ENCODE measurements at regions not wholly inside any gene's neighbourhood (a gene's known extent, or its start where the extent isn't known, plus 50 kb on each side); places are given as distances from the start of the nearest gene placed in this dataset.
"Not testable (repeated sequence)": the region's sequence is repeated elsewhere in the genome, so short reads cannot be mapped to it uniquely, and the experiment has no call there.

DNA sequence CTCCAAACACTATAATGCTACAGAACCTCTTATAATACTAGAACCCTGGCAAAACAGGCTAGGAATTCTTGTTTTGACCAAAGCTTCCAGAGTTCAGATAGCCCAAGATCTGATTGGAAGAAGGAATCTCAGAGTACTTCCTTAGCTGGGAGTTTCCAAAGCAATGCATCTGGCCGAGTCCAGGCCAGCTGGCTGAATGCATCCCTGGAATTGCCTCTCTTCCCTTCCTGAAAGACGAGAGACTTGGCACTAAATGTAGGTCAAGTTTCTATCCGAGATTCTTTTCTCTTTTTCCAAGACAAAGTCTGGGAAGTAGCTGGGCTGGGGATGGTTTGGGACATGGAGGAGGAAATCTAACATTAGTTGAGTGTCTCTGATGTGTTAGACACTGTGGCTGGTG lies 68.7 kb upstream of the ADPGK start:
- CTCF ChIA-PET = no interaction called here
- 89% methylated on average over 2 of the region's 3 CpGs for WGBS (ENCODE audit: insufficient coverage)
- Histone ChIP-seq H3K27me3 (replicated peaks in 2 of 5; ENCODE audit: control insufficient read depth in 4 of 5, insufficient read depth in 5 of 5, low read length in 4 of 5) (peaks cover 4 to 49% (median 10%) of the 10 kb centered on the region in 5 experiments), H3K4me3 (ENCODE audit: control insufficient read depth in 1 of 7, extremely low read depth in 1 of 7, insufficient read depth in 4 of 7, low read depth in 2 of 7, low read length in 6 of 7) (no peak overlapping the region), H3K9me3 (ENCODE audit: control extremely low read depth in 1 of 5, control insufficient read depth in 4 of 5, insufficient read depth in 2 of 5, low read depth in 1 of 5, low read length in 4 of 5) (no peaks in the 10 kb centered on the region), H3K36me3 (ENCODE audit: control insufficient read depth in 4 of 4, insufficient read depth in 4 of 4, low read length in 3 of 4) (no peaks in the 10 kb centered on the region), H3K4me1 (ENCODE audit: control extremely low read depth in 1 of 4, control insufficient read depth in 4 of 4, insufficient read depth in 4 of 4, low read length in 3 of 4) (no peaks in the 10 kb centered on the region), H3K27ac (ENCODE audit: insufficient read depth in 1 of 2, low read depth in 1 of 2, low read length in 2 of 2, poor library complexity in 1 of 2, severe bottlenecking in 2 of 2) (no peak overlapping the region)
- POLR2A ChIA-PET = no interaction called here
- DNase-seq = no peak

DNA sequence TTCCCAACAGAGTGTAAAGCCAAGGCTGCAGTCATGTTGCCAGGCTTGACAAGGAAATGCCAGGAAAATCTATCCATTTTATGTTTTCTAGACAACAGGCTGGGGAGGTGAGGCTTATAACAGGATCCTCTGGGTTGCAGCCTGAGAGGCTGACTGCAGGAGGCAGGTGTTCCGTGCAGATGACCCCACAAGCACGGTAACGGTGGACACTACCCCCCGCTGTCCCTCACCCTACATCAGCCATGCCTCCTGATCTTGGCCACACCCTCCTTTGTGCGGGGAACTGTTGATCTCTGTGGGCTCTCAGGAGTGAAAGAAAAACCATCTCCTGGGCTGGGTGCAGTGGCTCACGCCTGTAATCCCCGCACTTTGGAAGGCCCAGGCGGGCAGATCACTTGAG lies 68.0 kb upstream of the ADPGK start:
- ChIA-PET CTCF (no interaction called here), POLR2A (no interaction called here)
- 81% methylated on average over 8 of the region's 8 CpGs for WGBS (ENCODE audit: insufficient coverage)
- no peaks in the 10 kb centered on the region for H3K9me3 ChIP-seq (ENCODE audit: control extremely low read depth in 1 of 5, control insufficient read depth in 4 of 5, insufficient read depth in 2 of 5, low read depth in 1 of 5, low read length in 4 of 5)
- H3K4me1 ChIP-seq (ENCODE audit: control extremely low read depth in 1 of 4, control insufficient read depth in 4 of 4, insufficient read depth in 4 of 4, low read length in 3 of 4) = no peaks in the 10 kb centered on the region
- DNase-seq = no peak
- H3K36me3 ChIP-seq (ENCODE audit: control insufficient read depth in 4 of 4, insufficient read depth in 4 of 4, low read length in 3 of 4) = no peaks in the 10 kb centered on the region
- H3K4me3 ChIP-seq (ENCODE audit: control insufficient read depth in 1 of 7, extremely low read depth in 1 of 7, insufficient read depth in 4 of 7, low read depth in 2 of 7, low read length in 6 of 7) = no peak overlapping the region
- H3K27ac ChIP-seq (ENCODE audit: insufficient read depth in 1 of 2, low read depth in 1 of 2, low read length in 2 of 2, poor library complexity in 1 of 2, severe bottlenecking in 2 of 2) = no peak overlapping the region
- H3K27me3 ChIP-seq (replicated peaks in 2 of 5; ENCODE audit: control insufficient read depth in 4 of 5, insufficient read depth in 5 of 5, low read length in 4 of 5) = peaks cover 4 to 53% (median 14%) of the 10 kb centered on the region in 5 experiments

DNA sequence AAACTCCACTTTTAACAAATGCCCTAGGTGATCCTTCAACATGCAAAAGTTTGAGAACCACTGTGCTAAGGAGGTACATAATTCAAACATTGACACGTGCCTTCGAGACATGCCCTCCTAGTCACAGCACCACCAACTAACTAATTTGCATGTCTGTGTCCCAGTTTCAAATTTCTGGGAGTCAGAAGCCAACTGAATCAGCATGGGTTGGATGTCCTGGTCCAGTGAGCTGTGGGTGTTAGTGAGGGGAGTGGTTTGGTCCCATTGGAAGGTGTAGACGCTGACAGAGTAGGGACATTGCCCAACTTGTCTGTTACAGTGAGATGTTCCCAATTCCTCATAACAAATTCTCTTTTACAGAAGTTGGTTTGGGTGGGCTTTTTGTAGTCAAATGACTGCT lies 67.3 kb upstream of the ADPGK start:
- DNase-seq = no peak
- H3K4me1 ChIP-seq (ENCODE audit: control extremely low read depth in 1 of 4, control insufficient read depth in 4 of 4, insufficient read depth in 4 of 4, low read length in 3 of 4) = no peaks in the 10 kb centered on the region
- 10% methylated on average over 2 of the region's 3 CpGs for WGBS (ENCODE audit: insufficient coverage)
- no peak overlapping the region for H3K27ac ChIP-seq (ENCODE audit: insufficient read depth in 1 of 2, low read depth in 1 of 2, low read length in 2 of 2, poor library complexity in 1 of 2, severe bottlenecking in 2 of 2)
- H3K4me3 ChIP-seq (ENCODE audit: control insufficient read depth in 1 of 7, extremely low read depth in 1 of 7, insufficient read depth in 4 of 7, low read depth in 2 of 7, low read length in 6 of 7) = no peak overlapping the region
- H3K9me3 ChIP-seq (ENCODE audit: control extremely low read depth in 1 of 5, control insufficient read depth in 4 of 5, insufficient read depth in 2 of 5, low read depth in 1 of 5, low read length in 4 of 5) = no peaks in the 10 kb centered on the region
- ChIA-PET CTCF (no interaction called here), POLR2A (no interaction called here)
- H3K27me3 ChIP-seq (replicated peaks in 2 of 5; ENCODE audit: control insufficient read depth in 4 of 5, insufficient read depth in 5 of 5, low read length in 4 of 5) = peaks cover 4 to 52% (median 14%) of the 10 kb centered on the region in 5 experiments
- no peaks in the 10 kb centered on the region for H3K36me3 ChIP-seq (ENCODE audit: control insufficient read depth in 4 of 4, insufficient read depth in 4 of 4, low read length in 3 of 4)

DNA sequence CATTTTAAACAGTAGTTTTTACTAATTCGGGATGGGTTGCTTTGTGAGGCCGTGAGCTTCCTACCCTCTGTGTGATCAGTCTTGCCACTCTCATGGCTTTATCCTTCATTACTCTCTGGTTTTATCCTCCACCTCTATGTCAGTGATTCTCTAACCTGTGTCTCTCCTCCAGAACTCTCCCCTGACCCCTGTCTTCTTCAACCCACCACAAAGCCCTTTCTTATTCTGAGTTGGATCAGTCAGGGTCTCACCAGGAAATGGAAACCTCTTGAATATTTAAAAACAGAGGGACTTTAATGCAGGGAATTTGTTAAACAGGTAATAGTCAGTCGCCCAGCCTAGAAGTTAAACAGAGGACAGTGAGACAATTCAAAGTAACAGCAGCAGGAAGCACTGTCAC lies 64.2 kb upstream of the ADPGK start:
- H3K27me3 ChIP-seq (replicated peaks in 2 of 5; ENCODE audit: control insufficient read depth in 4 of 5, insufficient read depth in 5 of 5, low read length in 4 of 5) = peaks cover 4 to 45% (median 14%) of the 10 kb centered on the region in 5 experiments
- no peaks in the 10 kb centered on the region for H3K9me3 ChIP-seq (ENCODE audit: control extremely low read depth in 1 of 5, control insufficient read depth in 4 of 5, insufficient read depth in 2 of 5, low read depth in 1 of 5, low read length in 4 of 5)
- WGBS (ENCODE audit: insufficient coverage) = 86% methylated on average over 3 of the region's 3 CpGs
- POLR2A ChIA-PET = no interaction called here
- no peaks in the 10 kb centered on the region for H3K36me3 ChIP-seq (ENCODE audit: control insufficient read depth in 4 of 4, insufficient read depth in 4 of 4, low read length in 3 of 4)
- DNase-seq = no peak
- CTCF ChIA-PET = no interaction called here
- H3K4me1 ChIP-seq (ENCODE audit: control extremely low read depth in 1 of 4, control insufficient read depth in 4 of 4, insufficient read depth in 4 of 4, low read length in 3 of 4) = no peaks in the 10 kb centered on the region
- H3K27ac ChIP-seq (ENCODE audit: insufficient read depth in 1 of 2, low read depth in 1 of 2, low read length in 2 of 2, poor library complexity in 1 of 2, severe bottlenecking in 2 of 2) = no peak overlapping the region
- no peak overlapping the region for H3K4me3 ChIP-seq (ENCODE audit: control insufficient read depth in 1 of 7, extremely low read depth in 1 of 7, insufficient read depth in 4 of 7, low read depth in 2 of 7, low read length in 6 of 7)

DNA sequence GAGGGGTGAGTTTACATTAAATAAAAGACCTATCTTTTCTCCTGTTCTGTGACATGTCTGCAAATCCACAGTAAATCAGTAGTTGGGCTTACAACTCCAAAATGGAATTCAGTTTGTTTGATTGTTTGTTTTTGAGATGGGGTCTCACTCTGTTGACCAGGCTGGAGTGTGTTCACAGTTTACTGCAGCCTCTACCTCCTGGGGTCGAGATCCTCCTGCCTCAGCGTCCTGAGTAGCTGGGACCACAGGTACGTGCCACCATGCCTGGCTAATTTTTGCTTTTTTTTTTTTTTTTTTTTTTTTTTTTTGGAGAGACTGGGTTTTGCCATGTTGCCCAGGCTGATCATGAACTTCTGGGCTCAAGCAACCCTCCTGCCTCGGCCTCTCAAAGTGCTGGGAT lies 63.5 kb upstream of the ADPGK start:
- no peak overlapping the region for H3K4me3 ChIP-seq (ENCODE audit: control insufficient read depth in 1 of 7, extremely low read depth in 1 of 7, insufficient read depth in 4 of 7, low read depth in 2 of 7, low read length in 6 of 7)
- H3K9me3 ChIP-seq (ENCODE audit: control extremely low read depth in 1 of 5, control insufficient read depth in 4 of 5, insufficient read depth in 2 of 5, low read depth in 1 of 5, low read length in 4 of 5) = no peaks in the 10 kb centered on the region
- no peaks in the 10 kb centered on the region for H3K36me3 ChIP-seq (ENCODE audit: control insufficient read depth in 4 of 4, insufficient read depth in 4 of 4, low read length in 3 of 4)
- H3K27ac ChIP-seq (ENCODE audit: insufficient read depth in 1 of 2, low read depth in 1 of 2, low read length in 2 of 2, poor library complexity in 1 of 2, severe bottlenecking in 2 of 2) = no peak overlapping the region
- H3K4me1 ChIP-seq (ENCODE audit: control extremely low read depth in 1 of 4, control insufficient read depth in 4 of 4, insufficient read depth in 4 of 4, low read length in 3 of 4) = no peaks in the 10 kb centered on the region
- 84% methylated on average over 2 of the region's 4 CpGs for WGBS (ENCODE audit: insufficient coverage)
- DNase-seq = no peak
- CTCF ChIA-PET = no interaction called here
- POLR2A ChIA-PET = no interaction called here
- peaks cover 2 to 46% (median 14%) of the 10 kb centered on the region in 5 experiments for H3K27me3 ChIP-seq (replicated peaks in 2 of 5; ENCODE audit: control insufficient read depth in 4 of 5, insufficient read depth in 5 of 5, low read length in 4 of 5)

DNA sequence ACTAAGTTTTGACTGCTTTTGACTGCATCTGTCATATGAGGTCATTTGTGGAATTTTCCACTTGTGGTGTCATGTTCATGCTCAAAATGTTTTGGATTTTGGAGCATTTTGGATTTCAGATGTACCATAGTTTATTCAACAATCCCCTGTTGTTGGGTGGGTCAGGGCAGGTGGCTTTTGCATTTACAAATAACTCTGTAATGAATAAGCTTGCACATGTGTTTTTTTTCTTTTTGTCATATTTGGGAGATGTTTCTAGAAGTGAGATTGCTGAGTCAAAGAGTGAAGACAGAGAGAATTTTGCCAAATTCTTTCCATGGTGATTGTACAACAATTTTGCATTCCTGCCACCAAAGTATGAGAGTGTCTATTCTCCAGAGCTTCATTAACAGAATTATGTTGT lies 62.4 kb upstream of the ADPGK start:
- Histone ChIP-seq H3K4me3 (ENCODE audit: control insufficient read depth in 1 of 7, extremely low read depth in 1 of 7, insufficient read depth in 4 of 7, low read depth in 2 of 7, low read length in 6 of 7) (no peak overlapping the region), H3K27me3 (replicated peaks in 2 of 5; ENCODE audit: control insufficient read depth in 4 of 5, insufficient read depth in 5 of 5, low read length in 4 of 5) (peaks cover 2 to 44% (median 10%) of the 10 kb centered on the region in 5 experiments), H3K27ac (ENCODE audit: insufficient read depth in 1 of 2, low read depth in 1 of 2, low read length in 2 of 2, poor library complexity in 1 of 2, severe bottlenecking in 2 of 2) (no peak overlapping the region), H3K4me1 (ENCODE audit: control extremely low read depth in 1 of 4, control insufficient read depth in 4 of 4, insufficient read depth in 4 of 4, low read length in 3 of 4) (no peaks in the 10 kb centered on the region), H3K9me3 (ENCODE audit: control extremely low read depth in 1 of 5, control insufficient read depth in 4 of 5, insufficient read depth in 2 of 5, low read depth in 1 of 5, low read length in 4 of 5) (no peaks in the 10 kb centered on the region), H3K36me3 (ENCODE audit: control insufficient read depth in 4 of 4, insufficient read depth in 4 of 4, low read length in 3 of 4) (no peaks in the 10 kb centered on the region)
- ChIA-PET POLR2A (no interaction called here), CTCF (no interaction called here)
- no peak for DNase-seq

DNA sequence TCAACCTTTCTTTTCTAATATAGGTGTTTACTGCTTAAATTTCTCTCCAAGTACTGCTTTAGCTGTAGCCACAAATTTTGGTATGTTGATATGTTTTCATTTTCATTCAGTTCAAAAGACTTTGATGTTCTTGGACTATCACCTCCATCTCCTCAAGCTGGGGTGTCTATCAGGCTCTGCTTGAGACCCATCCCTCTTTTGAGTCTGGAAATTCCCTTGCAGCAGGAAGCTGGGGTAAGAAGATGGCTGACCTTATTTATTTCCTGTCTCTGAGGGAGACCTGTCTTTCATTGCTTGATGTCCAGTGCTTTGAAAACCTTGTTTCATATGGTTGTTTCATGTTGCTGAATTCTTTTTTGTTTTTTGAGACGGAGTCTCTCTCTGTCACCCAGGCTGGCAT lies 60.5 kb upstream of the ADPGK start:
- H3K4me3 ChIP-seq (ENCODE audit: control insufficient read depth in 1 of 7, extremely low read depth in 1 of 7, insufficient read depth in 4 of 7, low read depth in 2 of 7, low read length in 6 of 7) = no peak overlapping the region
- no peaks in the 10 kb centered on the region for H3K4me1 ChIP-seq (ENCODE audit: control extremely low read depth in 1 of 4, control insufficient read depth in 4 of 4, insufficient read depth in 4 of 4, low read length in 3 of 4)
- CTCF ChIA-PET = no interaction called here
- no peak for DNase-seq
- peaks cover 2 to 29% (median 9%) of the 10 kb centered on the region in 5 experiments for H3K27me3 ChIP-seq (replicated peaks in 2 of 5; ENCODE audit: control insufficient read depth in 4 of 5, insufficient read depth in 5 of 5, low read length in 4 of 5)
- no CpG with 5 or more reads among the region's 1 CpG for WGBS (ENCODE audit: insufficient coverage)
- no peaks in the 10 kb centered on the region for H3K9me3 ChIP-seq (ENCODE audit: control extremely low read depth in 1 of 5, control insufficient read depth in 4 of 5, insufficient read depth in 2 of 5, low read depth in 1 of 5, low read length in 4 of 5)
- H3K36me3 ChIP-seq (ENCODE audit: control insufficient read depth in 4 of 4, insufficient read depth in 4 of 4, low read length in 3 of 4) = no peaks in the 10 kb centered on the region
- POLR2A ChIA-PET = no interaction called here
- H3K27ac ChIP-seq (ENCODE audit: insufficient read depth in 1 of 2, low read depth in 1 of 2, low read length in 2 of 2, poor library complexity in 1 of 2, severe bottlenecking in 2 of 2) = no peak overlapping the region

DNA sequence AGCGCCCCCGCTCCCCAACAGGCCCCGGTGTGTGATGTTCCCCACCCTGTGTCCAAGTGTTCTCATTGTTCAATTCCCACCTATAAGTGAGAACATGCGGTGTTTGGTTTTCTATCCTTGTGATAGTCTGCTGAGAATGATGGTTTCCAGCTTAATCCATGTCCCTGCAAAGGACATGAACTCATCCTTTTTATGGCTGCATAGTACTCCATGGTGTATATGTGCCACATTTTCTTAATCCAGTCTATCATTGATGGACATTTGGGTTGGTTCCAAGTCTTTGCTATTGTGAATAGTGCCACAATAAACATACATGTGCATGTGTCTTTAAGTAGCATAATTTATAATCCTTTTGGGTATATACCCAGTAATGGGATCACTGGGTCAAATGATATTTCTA lies 59.8 kb upstream of the ADPGK start:
- H3K36me3 ChIP-seq (ENCODE audit: control insufficient read depth in 4 of 4, insufficient read depth in 4 of 4, low read length in 3 of 4); H3K4me1 ChIP-seq (ENCODE audit: control extremely low read depth in 1 of 4, control insufficient read depth in 4 of 4, insufficient read depth in 4 of 4, low read length in 3 of 4); H3K4me3 ChIP-seq (ENCODE audit: control insufficient read depth in 1 of 7, extremely low read depth in 1 of 7, insufficient read depth in 4 of 7, low read depth in 2 of 7, low read length in 6 of 7); H3K27ac ChIP-seq (ENCODE audit: insufficient read depth in 1 of 2, low read depth in 1 of 2, low read length in 2 of 2, poor library complexity in 1 of 2, severe bottlenecking in 2 of 2); CTCF ChIA-PET; H3K9me3 ChIP-seq (ENCODE audit: control extremely low read depth in 1 of 5, control insufficient read depth in 4 of 5, insufficient read depth in 2 of 5, low read depth in 1 of 5, low read length in 4 of 5); DNase-seq; POLR2A ChIA-PET: not testable (repeated sequence)
- peaks cover 2 to 26% (median 11%) of the 10 kb centered on the region in 5 experiments for H3K27me3 ChIP-seq (replicated peaks in 2 of 5; ENCODE audit: control insufficient read depth in 4 of 5, insufficient read depth in 5 of 5, low read length in 4 of 5)
- 100% methylated on average over 1 of the region's 4 CpGs for WGBS (ENCODE audit: insufficient coverage)

All from common myeloid progenitor, CD34-positive (primary cell).